ENCODE measurements at regions not wholly inside any gene's neighbourhood (a gene's known extent, or its start where the extent isn't known, plus 50 kb on each side); places are given as distances from the start of the nearest gene placed in this dataset.
"Not testable (repeated sequence)": the region's sequence is repeated elsewhere in the genome, so short reads cannot be mapped to it uniquely, and the experiment has no call there.

DNA sequence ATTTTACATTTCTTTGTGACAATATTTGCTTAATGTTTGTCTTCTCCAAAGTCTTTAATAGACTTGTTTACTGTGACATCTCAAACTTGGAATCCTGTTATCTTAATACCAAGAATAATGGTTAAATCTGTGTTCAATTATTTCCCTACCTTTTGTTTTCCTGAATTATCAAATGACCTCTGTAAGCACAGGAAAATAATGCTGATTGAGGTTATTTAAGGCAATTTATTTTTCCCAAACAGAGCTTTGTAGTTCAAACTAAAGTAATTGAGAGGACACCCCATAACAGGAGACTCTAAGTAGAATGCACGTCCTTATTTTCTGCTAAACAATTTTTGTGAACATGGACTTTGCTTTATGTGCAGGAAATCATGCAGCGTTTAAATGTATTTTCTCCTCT is 195.0 kb downstream of the BTBD3 start:
- Histone ChIP-seq H3K4me1 (ENCODE audit: control insufficient read depth, insufficient read depth, low read length) (no peaks in the 10 kb centered on the region), H3K27ac (ENCODE audit: low read length) (no peak overlapping the region), H3K36me3 (ENCODE audit: control insufficient read depth, insufficient read depth, low read length) (no peaks in the 10 kb centered on the region), H3K9me3 (ENCODE audit: control insufficient read depth, low read depth, low read length) (no peaks in the 10 kb centered on the region), H3K27me3 (ENCODE audit: control insufficient read depth, insufficient read depth, low read length) (no peaks in the 10 kb centered on the region), H3K4me3 (ENCODE audit: low read length) (no peak overlapping the region)
- DNase-seq, result no peak
- no CpG with 5 or more reads among the region's 2 CpGs for WGBS (ENCODE audit: insufficient coverage, low lambda C conversion rate)

DNA sequence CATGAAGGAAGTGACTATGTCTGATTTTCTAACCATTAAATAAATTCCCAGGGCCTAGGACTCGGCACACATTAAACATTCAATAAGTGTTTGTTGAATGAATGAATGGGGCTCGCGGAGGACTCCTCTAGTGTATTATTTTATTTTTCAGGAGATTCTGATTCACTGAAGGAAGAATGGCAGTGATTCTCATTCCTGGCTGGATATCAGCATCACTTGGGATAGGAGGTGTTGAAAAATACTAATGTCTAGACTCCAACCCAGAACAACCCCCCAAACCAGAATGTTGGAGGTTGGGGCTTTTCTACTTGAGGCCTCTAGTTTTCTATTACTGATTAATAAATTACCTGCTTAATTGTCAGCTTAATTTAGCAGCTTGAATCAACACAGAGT is 195.4 kb downstream of the BTBD3 start:
- Histone ChIP-seq H3K4me3 (ENCODE audit: low read length) (no peak overlapping the region), H3K9me3 (ENCODE audit: control insufficient read depth, low read depth, low read length) (no peaks in the 10 kb centered on the region), H3K27me3 (ENCODE audit: control insufficient read depth, insufficient read depth, low read length) (no peaks in the 10 kb centered on the region), H3K4me1 (ENCODE audit: control insufficient read depth, insufficient read depth, low read length) (no peaks in the 10 kb centered on the region), H3K27ac (ENCODE audit: low read length) (no peak overlapping the region), H3K36me3 (ENCODE audit: control insufficient read depth, insufficient read depth, low read length) (no peaks in the 10 kb centered on the region)
- WGBS (ENCODE audit: insufficient coverage, low lambda C conversion rate), result no CpG with 5 or more reads among the region's 3 CpGs
- DNase-seq, result no peak

DNA sequence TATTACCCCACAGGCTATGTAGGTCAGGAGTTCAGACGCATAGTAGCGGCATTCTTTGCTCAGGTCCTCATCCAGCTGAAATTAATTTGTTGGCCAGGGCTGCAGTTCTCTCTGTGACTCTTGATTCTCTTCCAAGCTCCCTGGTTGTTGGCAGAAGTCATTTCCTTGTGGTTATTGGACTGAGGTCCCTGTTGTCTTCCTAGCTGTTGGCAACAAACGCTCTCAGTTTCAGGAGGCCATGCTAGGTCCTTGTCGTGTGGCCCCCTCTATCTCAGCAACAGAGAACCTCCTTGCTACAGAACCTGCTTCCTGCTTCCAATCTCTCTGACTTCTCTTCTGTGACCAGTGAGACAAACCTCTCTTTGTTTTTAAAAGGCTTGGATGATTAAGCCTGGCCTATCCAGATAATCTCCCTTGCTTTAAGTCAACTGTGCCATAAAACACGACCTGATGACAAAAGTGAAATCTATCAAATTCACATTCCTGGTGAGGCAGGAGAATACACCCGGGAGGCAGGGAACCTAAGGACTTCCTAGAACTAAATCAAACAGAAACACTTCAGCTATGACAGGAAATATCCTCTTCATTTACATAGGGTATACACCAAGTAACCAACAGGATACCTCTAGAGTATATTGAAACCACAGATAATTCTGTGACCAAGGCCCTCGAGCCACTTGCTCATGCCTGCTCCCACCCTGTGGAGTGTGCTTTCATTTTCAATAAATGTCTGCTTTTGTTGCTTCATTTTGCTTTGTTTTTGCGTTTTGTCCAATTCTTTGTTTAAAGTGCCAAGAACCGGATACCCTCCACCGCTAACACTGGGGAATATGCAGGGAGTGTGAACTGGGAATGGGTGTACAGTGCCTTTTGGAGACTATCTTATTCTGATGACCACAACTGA is 196.0 kb downstream of the BTBD3 start:
- 66% methylated on average over 3 of the region's 10 CpGs for WGBS (ENCODE audit: insufficient coverage, low lambda C conversion rate)
- H3K4me1 ChIP-seq (ENCODE audit: control insufficient read depth, insufficient read depth, low read length), result no peaks in the 10 kb centered on the region
- DNase-seq, result no peak
- no peaks in the 10 kb centered on the region for H3K27me3 ChIP-seq (ENCODE audit: control insufficient read depth, insufficient read depth, low read length)
- H3K36me3 ChIP-seq (ENCODE audit: control insufficient read depth, insufficient read depth, low read length), result no peaks in the 10 kb centered on the region
- H3K4me3 ChIP-seq (ENCODE audit: low read length), result no peak overlapping the region
- H3K27ac ChIP-seq (ENCODE audit: low read length), result no peak overlapping the region
- H3K9me3 ChIP-seq (ENCODE audit: control insufficient read depth, low read depth, low read length), result no peaks in the 10 kb centered on the region

DNA sequence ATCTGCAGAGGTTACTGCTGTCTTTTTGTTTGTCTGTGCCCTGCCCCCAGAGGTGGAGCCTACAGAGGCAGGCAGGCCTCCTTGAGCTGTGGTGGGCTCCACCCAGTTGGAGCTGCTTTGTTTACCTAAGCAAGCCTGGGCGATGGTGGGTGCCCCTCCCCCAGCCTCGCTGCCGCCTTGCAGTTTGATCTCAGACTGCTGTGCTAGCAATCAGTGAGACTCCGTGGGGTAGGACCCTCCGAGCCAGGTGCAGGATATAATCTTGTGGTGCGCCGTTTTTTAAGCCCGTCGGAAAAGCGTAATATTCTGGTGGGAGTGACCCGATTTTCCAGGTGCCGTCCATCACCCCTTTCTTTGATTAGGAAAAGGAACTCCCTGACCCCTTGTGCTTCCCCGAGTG is 211.4 kb downstream of the BTBD3 start:
- not testable (repeated sequence) for DNase-seq; H3K9me3 ChIP-seq (ENCODE audit: control insufficient read depth, low read depth, low read length); H3K27ac ChIP-seq (ENCODE audit: low read length); H3K27me3 ChIP-seq (ENCODE audit: control insufficient read depth, insufficient read depth, low read length); H3K4me3 ChIP-seq (ENCODE audit: low read length); H3K4me1 ChIP-seq (ENCODE audit: control insufficient read depth, insufficient read depth, low read length); H3K36me3 ChIP-seq (ENCODE audit: control insufficient read depth, insufficient read depth, low read length)
- whole genome bisulfite sequencing (ENCODE audit: insufficient coverage, low lambda C conversion rate), result no CpG with 5 or more reads among the region's 13 CpGs

DNA sequence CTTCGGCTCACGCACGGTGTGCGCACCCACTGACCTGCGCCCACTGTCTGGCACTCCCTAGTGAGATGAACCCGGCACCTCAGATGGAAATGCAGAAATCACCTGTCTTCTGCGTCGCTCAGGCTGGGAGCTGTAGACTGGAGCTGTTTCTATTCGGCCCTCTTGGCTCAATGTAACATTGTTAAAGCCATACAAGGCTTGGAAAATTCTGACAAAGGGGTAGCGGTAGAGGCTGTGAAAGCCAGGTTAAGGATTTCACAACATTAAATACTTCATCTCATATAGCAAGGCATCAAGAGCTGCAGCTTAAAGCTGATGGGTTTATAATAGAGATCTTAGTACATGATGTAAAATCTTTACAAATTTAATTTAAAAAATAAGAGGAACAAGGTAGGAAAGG is 211.8 kb downstream of the BTBD3 start:
- H3K4me1 ChIP-seq (ENCODE audit: control insufficient read depth, insufficient read depth, low read length); H3K36me3 ChIP-seq (ENCODE audit: control insufficient read depth, insufficient read depth, low read length); H3K27ac ChIP-seq (ENCODE audit: low read length); H3K4me3 ChIP-seq (ENCODE audit: low read length); H3K9me3 ChIP-seq (ENCODE audit: control insufficient read depth, low read depth, low read length); DNase-seq; H3K27me3 ChIP-seq (ENCODE audit: control insufficient read depth, insufficient read depth, low read length): not testable (repeated sequence)
- WGBS (ENCODE audit: insufficient coverage, low lambda C conversion rate), result 100% methylated on average over 1 of the region's 10 CpGs

DNA sequence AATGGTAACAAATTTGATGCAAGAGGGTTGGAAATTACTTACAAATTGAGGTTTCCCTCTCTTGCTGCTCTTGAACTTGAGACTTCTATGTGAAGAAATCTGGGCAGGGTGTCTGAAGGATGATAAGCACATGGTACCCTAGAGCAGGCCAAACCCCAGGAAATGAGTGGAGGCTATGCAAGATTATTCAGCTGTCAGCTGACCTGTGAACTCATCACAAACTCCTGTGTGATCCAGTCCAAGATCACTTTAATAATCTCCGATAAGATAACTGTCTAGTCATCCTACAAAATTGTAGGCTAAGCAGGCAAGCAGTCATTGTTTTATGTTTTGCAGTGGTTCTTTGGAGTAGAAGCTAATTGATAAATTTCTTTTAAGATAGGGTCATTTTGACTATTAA is 213.1 kb downstream of the BTBD3 start:
- no peaks in the 10 kb centered on the region for H3K4me1 ChIP-seq (ENCODE audit: control insufficient read depth, insufficient read depth, low read length)
- H3K27ac ChIP-seq (ENCODE audit: low read length), result no peak overlapping the region
- WGBS (ENCODE audit: insufficient coverage, low lambda C conversion rate), result no CpG with 5 or more reads among the region's 1 CpG
- no peaks in the 10 kb centered on the region for H3K36me3 ChIP-seq (ENCODE audit: control insufficient read depth, insufficient read depth, low read length)
- no peaks in the 10 kb centered on the region for H3K27me3 ChIP-seq (ENCODE audit: control insufficient read depth, insufficient read depth, low read length)
- no peaks in the 10 kb centered on the region for H3K9me3 ChIP-seq (ENCODE audit: control insufficient read depth, low read depth, low read length)
- H3K4me3 ChIP-seq (ENCODE audit: low read length), result no peak overlapping the region
- DNase-seq, result no peak

DNA sequence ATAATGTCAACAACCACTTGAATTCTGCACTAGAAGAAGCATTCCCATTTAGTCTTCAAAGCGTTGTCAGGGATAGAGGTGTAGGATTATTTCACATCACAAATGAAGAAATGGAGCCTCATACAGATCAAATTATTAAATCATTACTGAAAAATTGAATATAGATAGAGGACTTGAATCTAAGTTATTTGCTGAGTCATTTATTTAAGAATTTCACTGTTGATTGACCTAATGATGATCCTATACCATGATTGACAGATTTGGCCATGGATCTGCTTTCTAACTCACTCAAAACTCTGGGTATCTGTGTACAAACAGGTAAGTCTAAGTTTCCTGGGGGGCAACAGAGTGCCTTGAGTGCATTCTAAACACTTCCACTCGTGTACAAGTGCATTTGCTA is 215.9 kb downstream of the BTBD3 start:
- H3K36me3 ChIP-seq (ENCODE audit: control insufficient read depth, insufficient read depth, low read length), result no peaks in the 10 kb centered on the region
- no peak overlapping the region for H3K27ac ChIP-seq (ENCODE audit: low read length)
- no peak for DNase-seq
- no peaks in the 10 kb centered on the region for H3K27me3 ChIP-seq (ENCODE audit: control insufficient read depth, insufficient read depth, low read length)
- H3K4me1 ChIP-seq (ENCODE audit: control insufficient read depth, insufficient read depth, low read length), result no peaks in the 10 kb centered on the region
- no peaks in the 10 kb centered on the region for H3K9me3 ChIP-seq (ENCODE audit: control insufficient read depth, low read depth, low read length)
- WGBS (ENCODE audit: insufficient coverage, low lambda C conversion rate), result 60% methylated on average over 1 of the region's 2 CpGs
- H3K4me3 ChIP-seq (ENCODE audit: low read length), result no peak overlapping the region

DNA sequence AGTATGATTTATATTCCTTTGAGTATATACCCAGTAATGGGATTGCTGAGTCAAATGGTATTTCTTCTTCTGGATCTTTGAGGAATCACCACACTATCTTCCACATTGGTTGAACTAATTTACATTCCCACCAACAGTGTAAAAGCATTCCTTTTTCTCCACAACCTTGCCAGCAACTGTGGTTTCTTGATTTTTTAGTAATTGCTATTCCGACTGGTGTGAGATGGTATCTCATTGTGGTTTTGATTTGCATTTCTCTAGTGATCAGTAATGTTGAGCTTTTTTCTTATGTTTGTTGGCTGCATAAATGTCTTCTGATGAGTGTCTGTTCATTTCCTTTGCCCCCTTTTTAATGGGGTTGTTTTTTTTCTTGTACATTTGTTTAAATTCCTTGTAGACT is 228.3 kb downstream of the BTBD3 start:
- H3K4me1 ChIP-seq (ENCODE audit: control insufficient read depth, insufficient read depth, low read length); H3K27ac ChIP-seq (ENCODE audit: low read length); H3K36me3 ChIP-seq (ENCODE audit: control insufficient read depth, insufficient read depth, low read length); H3K27me3 ChIP-seq (ENCODE audit: control insufficient read depth, insufficient read depth, low read length); H3K4me3 ChIP-seq (ENCODE audit: low read length); DNase-seq; H3K9me3 ChIP-seq (ENCODE audit: control insufficient read depth, low read depth, low read length): not testable (repeated sequence)
- WGBS (ENCODE audit: insufficient coverage, low lambda C conversion rate), result no CpG with 5 or more reads among the region's 1 CpG

DNA sequence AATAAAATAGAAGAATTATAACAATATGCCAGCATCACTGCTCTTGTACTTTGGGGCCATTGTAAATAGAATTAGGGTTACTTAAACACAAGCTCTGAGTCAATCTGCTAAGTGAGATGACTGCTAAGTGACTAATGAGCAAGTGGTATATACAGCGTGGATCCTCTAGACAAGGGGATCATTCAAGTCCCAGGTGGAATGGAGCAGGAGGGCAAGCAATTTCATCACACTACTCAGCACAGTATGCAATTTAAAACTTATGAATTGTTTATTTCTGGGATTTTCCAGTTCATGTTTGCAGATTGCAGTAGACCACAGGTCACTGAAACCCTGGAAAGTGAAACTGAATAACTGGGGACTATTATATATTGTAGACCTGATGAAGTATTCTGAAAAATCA is 235.3 kb downstream of the BTBD3 start:
- no peaks in the 10 kb centered on the region for H3K36me3 ChIP-seq (ENCODE audit: control insufficient read depth, insufficient read depth, low read length)
- WGBS (ENCODE audit: insufficient coverage, low lambda C conversion rate), result no CpG with 5 or more reads among the region's 1 CpG
- no peak for DNase-seq
- H3K4me3 ChIP-seq (ENCODE audit: low read length), result no peak overlapping the region
- no peaks in the 10 kb centered on the region for H3K4me1 ChIP-seq (ENCODE audit: control insufficient read depth, insufficient read depth, low read length)
- H3K27ac ChIP-seq (ENCODE audit: low read length), result no peak overlapping the region
- H3K9me3 ChIP-seq (ENCODE audit: control insufficient read depth, low read depth, low read length), result no peaks in the 10 kb centered on the region
- H3K27me3 ChIP-seq (ENCODE audit: control insufficient read depth, insufficient read depth, low read length), result no peaks in the 10 kb centered on the region

DNA sequence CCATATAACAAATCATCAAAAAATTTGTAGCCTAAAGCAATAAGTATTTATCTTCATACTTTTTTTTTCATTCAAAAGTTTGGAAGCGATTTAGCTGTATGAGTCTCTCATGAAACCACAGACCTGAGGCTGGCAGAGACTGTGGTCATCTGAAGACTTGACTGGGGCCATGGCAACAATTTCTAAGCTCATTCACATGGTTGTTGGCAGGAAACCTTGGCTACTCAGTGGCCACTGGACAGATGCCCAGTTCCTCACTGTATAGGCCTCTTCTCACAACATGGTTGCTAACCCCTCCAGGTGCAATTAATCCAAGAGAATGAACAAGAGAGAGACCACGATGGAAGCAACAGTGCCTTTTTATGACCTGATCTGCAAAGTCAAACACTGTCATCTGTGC is 235.9 kb downstream of the BTBD3 start:
- no CpG with 5 or more reads among the region's 2 CpGs for WGBS (ENCODE audit: insufficient coverage, low lambda C conversion rate)
- H3K27me3 ChIP-seq (ENCODE audit: control insufficient read depth, insufficient read depth, low read length), result no peaks in the 10 kb centered on the region
- no peaks in the 10 kb centered on the region for H3K9me3 ChIP-seq (ENCODE audit: control insufficient read depth, low read depth, low read length)
- no peak overlapping the region for H3K4me3 ChIP-seq (ENCODE audit: low read length)
- DNase-seq, result no peak
- no peaks in the 10 kb centered on the region for H3K36me3 ChIP-seq (ENCODE audit: control insufficient read depth, insufficient read depth, low read length)
- H3K4me1 ChIP-seq (ENCODE audit: control insufficient read depth, insufficient read depth, low read length), result no peaks in the 10 kb centered on the region
- no peak overlapping the region for H3K27ac ChIP-seq (ENCODE audit: low read length)

DNA sequence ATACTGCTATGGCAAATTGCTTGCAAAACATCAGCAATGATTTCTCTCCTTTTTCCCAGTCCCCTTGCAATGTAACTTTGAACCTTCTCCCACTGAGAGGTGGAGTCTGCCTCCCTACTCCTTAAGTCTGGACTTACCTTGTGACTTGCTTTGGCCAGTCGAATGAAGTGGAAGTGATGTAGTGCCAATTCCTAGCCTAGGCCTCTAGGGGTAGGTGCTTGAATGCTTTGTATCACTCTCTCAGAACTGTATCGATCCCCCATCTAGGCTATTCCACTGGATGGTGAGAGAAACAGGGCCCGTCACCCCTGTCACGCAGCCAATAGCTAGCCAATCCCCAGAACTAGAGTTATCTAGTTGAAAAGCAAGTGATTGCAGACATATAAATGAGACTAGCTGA is 238.6 kb downstream of the BTBD3 start:
- no peak overlapping the region for H3K4me3 ChIP-seq (ENCODE audit: low read length)
- DNase-seq, result no peak
- no CpG with 5 or more reads among the region's 4 CpGs for WGBS (ENCODE audit: insufficient coverage, low lambda C conversion rate)
- H3K36me3 ChIP-seq (ENCODE audit: control insufficient read depth, insufficient read depth, low read length), result no peaks in the 10 kb centered on the region
- H3K4me1 ChIP-seq (ENCODE audit: control insufficient read depth, insufficient read depth, low read length), result no peaks in the 10 kb centered on the region
- no peaks in the 10 kb centered on the region for H3K9me3 ChIP-seq (ENCODE audit: control insufficient read depth, low read depth, low read length)
- no peak overlapping the region for H3K27ac ChIP-seq (ENCODE audit: low read length)
- H3K27me3 ChIP-seq (ENCODE audit: control insufficient read depth, insufficient read depth, low read length), result no peaks in the 10 kb centered on the region

All from large intestine (tissue), 3 donors.